MM.1S (cell line): ENCODE measurements at regions not wholly inside any gene's neighbourhood (a gene's known extent, or its start where the extent isn't known, plus 50 kb on each side); places are given as distances from the start of the nearest gene placed in this dataset.

ENCODE experiments used
- DNase-seq: peaks from one replicate; pipeline ENCODE4 v3.0.0-alpha.2; 2015
- H2AFZ ChIP-seq: fragments of 300-600 bp; sonication (generic); 2 replicates; pipeline ENCODE4 v1.6.0; 2016; ENCODE audit warnings: antibody characterized with exemption, low read length
- H3F3A ChIP-seq: fragments of 300-600 bp; sonication (generic); 2 replicates; pipeline ENCODE4 v1.6.1; 2016; ENCODE audit warnings: mild to moderate bottlenecking, antibody characterized with exemption, low read length, moderate library complexity, mixed read lengths; ENCODE audit not compliant: insufficient read depth
- H3K27ac ChIP-seq: fragments of 300-600 bp; sonication (generic); 2 replicates; pipeline ENCODE4 v1.5.1; 2016; ENCODE audit warnings: mild to moderate bottlenecking, low read length
- H3K27me3 ChIP-seq: fragments of 300-600 bp; sonication (generic); replicated peaks from 2 replicates; pipeline ENCODE4 v1.6.0; 2016; ENCODE audit warnings: low read length; ENCODE audit not compliant: insufficient read depth
- H3K36me3 ChIP-seq: fragments of 300-600 bp; sonication (generic); replicated peaks from 2 replicates; pipeline ENCODE4 v1.6.1; 2016; ENCODE audit warnings: mild to moderate bottlenecking, low read length, mixed read lengths; ENCODE audit not compliant: insufficient read depth
- H3K4me1 ChIP-seq: fragments of 300-600 bp; sonication (generic); 2 replicates; pipeline ENCODE4 v1.6.1; 2016; ENCODE audit warnings: low read length, mixed read lengths
- H3K4me2 ChIP-seq: fragments of 300-600 bp; sonication (generic); 2 replicates; pipeline ENCODE4 v1.6.0; 2016; ENCODE audit warnings: low read depth, low read length
- H3K4me3 ChIP-seq: fragments of 300-600 bp; sonication (generic); 2 replicates; pipeline ENCODE4 v1.5.1; 2016; ENCODE audit warnings: low read length, mixed read lengths
- H3K79me2 ChIP-seq: fragments of 300-600 bp; sonication (generic); 2 replicates; pipeline ENCODE4 v1.6.1; 2016; ENCODE audit warnings: mixed run types, low read length, mixed read lengths
- H3K9ac ChIP-seq: fragments of 300-600 bp; sonication (generic); 2 replicates; pipeline ENCODE4 v1.6.1; 2016; ENCODE audit warnings: low read length, mixed read lengths
- H3K9me2 ChIP-seq: fragments of 300-600 bp; sonication (generic); replicated peaks from 2 replicates; pipeline ENCODE4 v1.6.1; 2016; ENCODE audit warnings: mild to moderate bottlenecking, low read length, mixed read lengths; ENCODE audit not compliant: insufficient read depth
- H3K9me3 ChIP-seq: fragments of 300-600 bp; sonication (generic); replicated peaks from 2 replicates; pipeline ENCODE4 v1.6.1; 2016; ENCODE audit warnings: mild to moderate bottlenecking, low read length, mixed read lengths; ENCODE audit not compliant: insufficient read depth
- H4K20me1 ChIP-seq: fragments of 300-600 bp; sonication (generic); 2 replicates; pipeline ENCODE4 v1.6.1; 2016; ENCODE audit warnings: mild to moderate bottlenecking, low read length, moderate library complexity, mixed read lengths; ENCODE audit not compliant: insufficient read depth
- EZH2 ChIP-seq: fragments of 300-600 bp; sonication (generic); optimal IDR thresholded peaks from 2 replicates; pipeline ENCODE3; 2017; ENCODE audit warnings: low read depth, mild to moderate bottlenecking, antibody characterized with exemption, low read length, mixed read lengths
- EZH2phosphoT487 ChIP-seq: fragments of 300-600 bp; sonication (generic); IDR thresholded peaks from 2 replicates; pipeline ENCODE4 v1.6.1; 2018; ENCODE audit warnings: antibody characterized with exemption, low read length
- TF ChIP-seq, protein P1 (sequence below): fragments of 300-600 bp; sonication (generic); IDR thresholded peaks from 2 replicates; pipeline ENCODE4 v1.5.1; 2016; ENCODE audit warnings: antibody characterized with exemption, low read length, mixed read lengths

- TF ChIP-seq, protein P1, sequence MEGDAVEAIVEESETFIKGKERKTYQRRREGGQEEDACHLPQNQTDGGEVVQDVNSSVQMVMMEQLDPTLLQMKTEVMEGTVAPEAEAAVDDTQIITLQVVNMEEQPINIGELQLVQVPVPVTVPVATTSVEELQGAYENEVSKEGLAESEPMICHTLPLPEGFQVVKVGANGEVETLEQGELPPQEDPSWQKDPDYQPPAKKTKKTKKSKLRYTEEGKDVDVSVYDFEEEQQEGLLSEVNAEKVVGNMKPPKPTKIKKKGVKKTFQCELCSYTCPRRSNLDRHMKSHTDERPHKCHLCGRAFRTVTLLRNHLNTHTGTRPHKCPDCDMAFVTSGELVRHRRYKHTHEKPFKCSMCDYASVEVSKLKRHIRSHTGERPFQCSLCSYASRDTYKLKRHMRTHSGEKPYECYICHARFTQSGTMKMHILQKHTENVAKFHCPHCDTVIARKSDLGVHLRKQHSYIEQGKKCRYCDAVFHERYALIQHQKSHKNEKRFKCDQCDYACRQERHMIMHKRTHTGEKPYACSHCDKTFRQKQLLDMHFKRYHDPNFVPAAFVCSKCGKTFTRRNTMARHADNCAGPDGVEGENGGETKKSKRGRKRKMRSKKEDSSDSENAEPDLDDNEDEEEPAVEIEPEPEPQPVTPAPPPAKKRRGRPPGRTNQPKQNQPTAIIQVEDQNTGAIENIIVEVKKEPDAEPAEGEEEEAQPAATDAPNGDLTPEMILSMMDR: no peak
- TF ChIP-seq EZH2phosphoT487 (no peak), EZH2 (no peak)
- Histone ChIP-seq H3F3A (no peaks in the 10 kb centered on the region), H3K79me2 (no peaks in the 10 kb centered on the region), H3K9me2 (no peaks in the 10 kb centered on the region), H2AFZ (no peak overlapping the region), H3K9me3 (no peaks in the 10 kb centered on the region), H3K27me3 (no peaks in the 10 kb centered on the region), H3K4me1 (no peaks in the 10 kb centered on the region), H3K9ac (no peak overlapping the region), H4K20me1 (no peaks in the 10 kb centered on the region), H3K4me2 (peak overlapping the region; percentile 11; the same call in 1 of the 2 replicates), H3K27ac (no peak overlapping the region; the same call in 1 of the 2 replicates), H3K36me3 (no peaks in the 10 kb centered on the region), H3K4me3 (no peak overlapping the region; the same call in 1 of the 2 replicates)
- no peak for DNase-seq
Observed at GRCh38 chr10:2475711-2476217, 591.6 kb upstream of the PFKP start.

GRCh38 chr10:2471811-2472210 lies 595.5 kb upstream of the PFKP start:
- Histone ChIP-seq H3K27me3 (no peaks in the 10 kb centered on the region), H3K9me3 (no peaks in the 10 kb centered on the region), H3K27ac (no peak overlapping the region), H2AFZ (no peak overlapping the region), H3K9me2 (no peaks in the 10 kb centered on the region), H3K79me2 (no peaks in the 10 kb centered on the region), H3F3A (no peaks in the 10 kb centered on the region), H3K4me2 (no peak overlapping the region), H4K20me1 (no peaks in the 10 kb centered on the region), H3K9ac (no peak overlapping the region), H3K36me3 (no peaks in the 10 kb centered on the region), H3K4me1 (no peaks in the 10 kb centered on the region), H3K4me3 (no peak overlapping the region)
- TF ChIP-seq, protein P1: no peak
- TF ChIP-seq EZH2phosphoT487 (no peak), EZH2 (no peak)
- no peak for DNase-seq

DNA sequence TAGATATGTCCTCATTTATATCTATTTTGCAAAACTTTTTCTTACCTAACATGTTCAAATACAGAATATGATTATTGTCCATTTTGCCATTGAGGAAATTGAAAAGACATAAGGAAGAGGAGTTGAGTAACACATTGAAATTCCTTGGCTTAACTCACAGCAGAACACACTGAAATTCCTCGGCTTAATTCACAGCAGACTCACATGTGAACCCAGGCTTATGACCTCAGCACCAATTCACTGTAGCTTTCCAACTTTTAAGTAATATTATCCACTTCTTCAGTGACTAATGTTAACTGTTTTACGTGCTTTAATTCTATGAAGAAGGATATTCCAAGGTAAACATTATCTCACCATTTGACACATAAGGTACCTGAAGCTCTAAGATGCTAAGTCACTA lies 597.5 kb upstream of the PFKP start:
- Histone ChIP-seq H3K4me2 (no peak overlapping the region), H3K79me2 (no peaks in the 10 kb centered on the region), H3K27ac (no peak overlapping the region), H3K9me2 (no peaks in the 10 kb centered on the region), H3K36me3 (no peaks in the 10 kb centered on the region), H3K27me3 (no peaks in the 10 kb centered on the region), H2AFZ (no peak overlapping the region), H3K9me3 (no peaks in the 10 kb centered on the region), H4K20me1 (no peaks in the 10 kb centered on the region), H3K4me1 (no peaks in the 10 kb centered on the region), H3K4me3 (no peak overlapping the region), H3F3A (no peaks in the 10 kb centered on the region), H3K9ac (no peak overlapping the region)
- no peak for DNase-seq
- no peak for TF ChIP-seq EZH2phosphoT487
- no peak for TF ChIP-seq EZH2
- TF ChIP-seq, protein P1: no peak
